GM18951 (cell line): ENCODE measurements at regions not wholly inside any gene's neighbourhood (a gene's known extent, or its start where the extent isn't known, plus 50 kb on each side); places are given as distances from the start of the nearest gene placed in this dataset.

Experiments
- POLR2A ChIP-seq: IDR thresholded peaks from 4 replicates; pipeline ENCODE4 v1.6.1; 2011; ENCODE audit warnings: mild to moderate bottlenecking; ENCODE audit not compliant: insufficient read length, insufficient read depth; ENCODE audit errors: extremely low read depth
- in situ Hi-C: fragments of 300-500 bp; cut with MboI; formaldehyde crosslinking; loops from one replicate; pipeline ENCODE4 v1.12.0; 2022; ENCODE audit warnings: low sequenced_read_pairs, mixed read lengths, inconsistent platforms; ENCODE audit not compliant: unreplicated experiment

DNA sequence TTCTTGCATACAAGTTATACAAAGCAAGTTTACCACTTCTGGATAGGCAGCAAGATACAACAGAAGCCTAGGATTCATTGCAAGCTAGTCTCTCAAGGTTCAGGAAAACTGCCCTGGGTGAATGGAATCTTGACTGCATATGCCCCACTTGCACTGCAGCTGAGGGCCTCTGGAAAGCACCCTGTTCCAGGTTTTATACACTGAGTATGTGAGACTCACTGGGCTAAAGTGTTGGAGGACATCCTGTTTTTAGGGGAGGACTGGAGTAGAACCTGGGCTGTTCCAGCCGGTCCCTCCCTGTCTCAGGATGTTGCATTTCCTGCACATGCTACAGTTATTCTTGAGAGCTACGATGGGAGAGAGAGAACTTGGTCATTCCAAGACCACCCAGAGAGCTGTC is 168.5 kb upstream of the NUDT6 start:
- no peak for TF ChIP-seq POLR2A
- in situ Hi-C loops, result no loop called here

DNA sequence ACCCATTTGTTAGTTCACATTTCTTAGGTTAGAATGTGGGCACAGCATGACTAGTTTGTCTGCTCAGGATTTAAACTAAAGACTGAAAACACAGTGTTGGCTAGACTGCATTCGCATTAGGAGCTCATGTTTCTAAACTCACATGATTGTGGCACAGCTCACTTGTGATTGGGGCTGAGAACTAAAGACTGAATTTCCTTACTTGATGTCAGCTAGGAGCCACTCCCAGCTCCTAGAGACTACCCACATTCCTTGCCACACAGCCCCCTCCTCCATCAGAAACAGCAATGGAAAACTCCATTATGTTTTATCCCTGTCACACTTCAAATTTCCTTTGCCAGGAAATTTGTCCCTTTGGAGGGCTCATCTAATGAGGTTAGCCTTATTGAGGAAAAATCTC is 170.2 kb upstream of the NUDT6 start:
- in situ Hi-C loops, result no loop called here
- TF ChIP-seq POLR2A, result no peak

DNA sequence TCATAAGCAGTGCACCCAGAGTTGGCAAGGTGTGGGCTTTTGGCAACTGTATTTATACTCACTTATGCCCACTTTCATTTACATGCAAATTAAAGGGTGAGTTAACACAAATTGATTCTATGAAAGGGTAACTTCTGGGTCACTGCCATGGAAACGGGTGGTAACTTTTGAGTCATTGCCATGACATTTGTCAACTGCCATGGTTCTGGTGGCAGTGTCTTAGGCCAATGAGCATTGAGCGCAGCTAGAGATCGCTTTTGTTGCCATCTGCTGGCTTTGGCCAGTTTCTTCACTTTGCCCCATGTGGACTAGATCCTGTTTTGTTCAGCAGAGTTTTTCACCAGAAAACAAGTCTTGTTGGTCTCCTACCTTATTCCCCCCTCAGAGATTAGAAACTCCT is 170.8 kb upstream of the NUDT6 start:
- in situ Hi-C loops, result no loop called here
- TF ChIP-seq POLR2A, result no peak

DNA sequence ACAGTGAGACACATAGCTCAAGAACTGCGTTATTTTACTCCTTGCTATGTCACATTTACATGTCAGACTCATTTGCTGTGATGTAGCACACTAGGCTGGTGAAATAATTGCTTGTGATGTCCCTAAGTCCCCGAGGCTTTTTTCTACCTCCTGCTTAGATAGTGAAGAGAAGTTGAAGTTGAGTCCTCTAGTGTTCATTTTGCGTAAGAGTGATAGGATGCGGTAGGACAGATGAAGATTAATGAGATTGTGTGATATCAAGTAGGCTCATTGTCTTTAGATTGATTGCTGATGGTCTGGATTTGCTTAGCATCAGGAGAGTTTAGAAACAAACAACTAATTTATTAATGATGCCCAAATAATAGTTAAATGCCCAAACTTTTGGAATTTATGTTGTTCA is 173.6 kb upstream of the NUDT6 start:
- in situ Hi-C loops, result no loop called here
- no peak for TF ChIP-seq POLR2A

DNA sequence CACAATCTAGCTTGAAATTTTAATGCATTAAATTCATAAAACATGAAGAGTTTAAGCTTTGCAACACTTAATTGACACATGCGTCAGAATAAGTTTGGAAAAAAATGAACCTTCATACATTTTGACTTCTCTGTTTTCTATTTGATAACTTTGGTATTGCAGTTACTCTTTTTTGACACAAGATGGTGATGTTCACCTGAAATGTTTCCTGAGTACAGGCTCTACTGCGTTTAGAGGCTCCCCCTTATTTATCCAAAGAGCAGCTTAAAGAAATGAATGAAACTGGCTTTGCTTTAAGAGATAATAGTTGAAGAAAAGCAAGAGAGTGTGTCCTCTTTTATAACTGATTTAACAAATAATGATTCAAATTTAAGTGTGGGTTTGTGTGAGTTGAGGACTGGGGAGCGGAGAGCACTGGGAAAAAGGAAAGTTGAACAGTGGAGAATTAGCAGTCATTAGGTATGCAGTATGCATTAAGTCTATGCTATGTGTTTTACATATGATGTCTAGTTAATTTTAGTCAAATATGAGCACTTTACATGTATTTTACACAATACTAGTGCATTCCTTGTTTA is 180.6 kb upstream of the NUDT6 start:
- TF ChIP-seq POLR2A, result no peak
- in situ Hi-C loops, result no loop called here

DNA sequence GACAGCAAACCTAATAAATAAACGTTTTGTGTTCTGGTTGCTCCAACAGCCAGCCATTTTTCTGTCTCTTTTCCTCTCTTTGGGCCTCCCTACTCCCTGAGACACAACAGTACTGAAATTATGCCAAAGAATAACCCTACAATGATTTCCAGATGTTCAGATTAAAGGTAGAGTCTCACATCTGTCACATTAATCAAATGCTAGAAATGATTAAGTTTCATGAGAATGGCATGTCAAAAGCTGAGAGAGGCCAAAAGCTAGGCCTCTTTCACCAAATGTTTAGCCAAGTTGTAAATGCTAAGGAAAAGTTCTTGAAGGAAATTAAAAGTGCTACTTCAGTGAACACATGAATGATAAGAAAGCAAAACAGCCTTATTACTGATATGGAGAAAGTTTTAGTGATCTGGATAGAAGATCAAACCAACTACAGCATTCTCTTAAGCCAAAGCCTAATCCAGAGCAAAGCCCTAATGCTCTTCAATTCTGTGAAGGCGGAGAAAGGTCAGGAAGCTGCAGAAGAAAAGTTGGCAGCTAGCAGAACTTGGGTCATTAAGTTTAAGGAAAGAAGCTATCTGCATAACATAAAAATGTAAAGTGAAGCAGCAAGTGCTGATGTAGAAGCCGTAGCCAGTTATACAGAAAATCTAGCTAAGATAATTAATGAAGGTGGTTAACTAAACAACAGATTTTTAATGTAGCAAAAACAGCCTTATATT is 182.1 kb upstream of the NUDT6 start:
- in situ Hi-C loops, result no loop called here
- TF ChIP-seq POLR2A, result no peak

DNA sequence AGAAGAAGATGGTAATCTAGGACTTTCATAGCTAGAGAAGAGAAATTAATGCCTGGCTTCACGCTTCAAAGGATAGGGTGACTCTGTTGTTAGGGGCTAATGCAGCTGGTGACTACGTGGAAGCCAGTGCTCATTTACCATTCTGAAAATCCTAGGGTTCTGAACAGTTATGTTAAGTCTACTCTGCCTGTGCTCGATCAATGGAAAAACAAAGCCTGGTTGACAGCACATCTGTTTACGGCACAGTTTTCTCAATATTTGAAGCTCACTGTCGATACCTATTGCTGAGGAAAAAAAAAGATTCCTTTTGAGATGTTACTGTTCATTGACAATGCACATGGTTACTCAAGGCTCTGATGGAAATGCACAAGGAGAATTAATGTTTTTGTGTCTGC is 182.6 kb upstream of the NUDT6 start:
- in situ Hi-C loops, result no loop called here
- TF ChIP-seq POLR2A, result no peak

DNA sequence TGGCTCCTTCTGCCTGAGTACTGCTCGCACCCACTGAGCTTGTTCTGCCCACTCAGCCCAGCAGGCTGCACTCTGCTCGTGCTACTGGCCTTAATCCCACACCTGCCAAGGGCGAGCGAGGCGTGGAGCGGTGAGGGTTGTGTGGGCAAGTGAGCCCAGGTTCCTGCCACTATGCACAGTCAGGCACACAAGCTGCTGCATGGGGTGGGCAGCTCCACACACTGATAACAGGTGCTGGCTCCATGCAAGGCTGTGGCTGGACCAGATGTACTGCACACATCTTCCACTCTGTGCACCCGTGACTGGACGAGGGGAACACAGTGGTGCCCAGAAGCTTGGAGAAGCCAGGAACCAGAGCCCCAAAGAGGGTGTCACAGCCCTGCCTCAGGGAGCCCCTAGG is 184.3 kb upstream of the NUDT6 start:
- no peak for TF ChIP-seq POLR2A
- in situ Hi-C loops, result no loop called here

DNA sequence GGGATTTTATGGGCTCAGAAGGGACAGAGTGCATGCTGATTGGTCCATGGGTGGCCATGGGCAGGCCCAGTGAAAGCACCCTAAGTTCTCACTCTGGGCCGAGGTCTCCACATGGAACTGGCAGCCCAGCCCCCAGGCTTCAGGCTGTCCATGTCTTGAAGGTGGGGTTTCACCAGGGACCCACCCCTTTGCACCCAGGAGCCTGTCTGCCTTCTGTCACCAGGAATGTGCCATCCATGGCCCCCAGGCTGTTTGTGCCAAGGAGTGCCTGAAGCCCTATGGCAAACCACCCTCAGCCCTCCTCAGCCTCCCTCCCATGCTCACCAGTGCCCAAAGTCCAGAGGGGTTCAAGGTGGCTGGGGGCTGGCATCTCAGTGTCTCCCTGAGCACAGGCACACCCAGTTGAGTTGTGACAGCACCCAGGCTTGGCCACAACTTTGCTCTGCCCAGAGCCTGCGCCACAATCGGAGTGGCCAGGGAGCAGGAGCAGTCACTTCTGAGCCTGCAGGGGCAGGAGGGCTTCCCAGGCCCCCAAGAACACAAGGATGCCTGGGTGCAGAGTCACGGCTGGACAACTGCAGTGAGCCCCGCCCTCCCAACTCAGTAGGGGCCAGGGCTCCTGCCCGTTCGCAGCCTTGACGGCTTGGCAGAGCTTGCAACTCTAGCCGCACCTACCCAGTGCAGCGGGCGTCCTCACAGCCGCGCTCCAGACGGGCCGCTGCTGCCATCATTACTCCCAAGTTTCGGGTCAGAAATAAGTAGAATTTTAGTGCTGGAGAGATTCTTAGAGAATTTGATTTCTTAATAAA is 185.3 kb upstream of the NUDT6 start:
- in situ Hi-C loops, result no loop called here
- no peak for TF ChIP-seq POLR2A

DNA sequence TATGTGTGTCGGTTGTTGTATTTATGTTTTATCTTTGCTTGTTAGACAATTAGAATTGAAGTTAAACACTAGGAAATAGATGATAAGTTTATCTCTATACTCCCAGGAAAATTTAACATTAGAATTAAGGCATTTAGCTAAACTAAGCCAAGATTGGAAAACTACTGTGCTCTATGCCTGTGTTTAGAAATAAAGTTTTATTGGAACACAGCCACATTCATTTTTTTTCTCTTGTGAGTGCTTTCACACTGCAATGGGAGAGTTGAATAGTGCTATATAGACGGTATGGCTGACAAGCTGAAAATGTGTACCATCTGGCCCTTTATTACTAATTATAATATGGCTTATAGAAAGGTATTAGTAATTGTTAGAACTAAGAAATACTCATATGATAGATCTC is 186.7 kb upstream of the NUDT6 start:
- no peak for TF ChIP-seq POLR2A
- in situ Hi-C loops, result no loop called here

DNA sequence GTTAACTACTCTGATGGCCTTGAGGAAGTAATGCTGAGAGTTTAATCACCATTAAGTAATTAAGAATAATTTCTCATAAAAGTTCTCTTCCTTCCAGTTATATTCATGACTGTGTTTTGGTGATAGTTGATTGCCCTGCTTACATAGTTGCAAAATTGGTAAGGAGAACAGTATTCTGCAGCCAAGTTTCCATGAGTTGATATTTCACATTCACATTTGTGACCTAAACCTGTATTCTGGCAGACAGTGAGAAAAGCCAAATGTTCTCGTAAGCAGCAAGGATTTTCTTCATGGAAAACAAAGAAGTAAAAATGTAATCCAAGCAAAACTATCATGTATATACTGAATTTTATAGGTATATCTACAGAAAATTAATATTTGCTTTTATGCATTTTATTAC is 187.8 kb upstream of the NUDT6 start:
- no peak for TF ChIP-seq POLR2A
- in situ Hi-C loops, result no loop called here

DNA sequence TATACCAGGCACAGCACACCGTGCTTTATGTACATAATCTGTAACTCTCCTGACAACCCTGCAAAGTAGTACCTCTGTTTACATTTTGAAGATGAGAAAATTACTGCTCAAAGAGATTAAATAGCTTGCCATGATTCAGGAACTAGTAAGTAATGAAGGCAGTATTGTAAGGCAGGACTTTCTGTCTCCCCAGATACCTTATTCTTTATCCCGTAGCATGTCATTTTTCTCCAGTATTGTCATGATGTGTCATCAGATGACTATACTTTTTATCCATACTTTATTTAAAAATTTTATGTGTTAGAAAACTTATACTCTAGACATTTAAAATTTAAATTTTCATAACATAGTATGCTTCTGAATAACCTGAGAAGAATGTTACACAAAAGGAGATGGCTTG is 188.3 kb upstream of the NUDT6 start:
- TF ChIP-seq POLR2A, result no peak
- in situ Hi-C loops, result no loop called here

DNA sequence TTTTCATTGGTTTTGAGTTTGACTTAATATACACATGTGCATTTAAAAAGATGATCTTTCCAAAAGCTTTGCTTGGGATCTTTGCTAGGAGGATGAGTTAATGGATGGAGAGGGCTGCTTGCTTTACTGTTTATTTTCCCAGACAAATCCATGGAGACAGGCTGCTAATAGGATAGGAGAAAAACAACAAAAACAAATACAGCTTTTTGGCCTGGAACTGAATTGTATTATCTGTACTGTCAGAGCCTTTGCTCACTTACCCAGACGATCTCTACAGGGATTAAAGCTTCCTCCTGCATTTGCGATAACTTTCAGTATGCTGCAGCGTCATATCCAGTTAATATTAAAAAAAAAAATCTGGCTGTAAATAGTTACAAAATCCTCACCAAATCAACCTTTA is 190.8 kb upstream of the NUDT6 start:
- in situ Hi-C loops, result no loop called here
- TF ChIP-seq POLR2A, result no peak

DNA sequence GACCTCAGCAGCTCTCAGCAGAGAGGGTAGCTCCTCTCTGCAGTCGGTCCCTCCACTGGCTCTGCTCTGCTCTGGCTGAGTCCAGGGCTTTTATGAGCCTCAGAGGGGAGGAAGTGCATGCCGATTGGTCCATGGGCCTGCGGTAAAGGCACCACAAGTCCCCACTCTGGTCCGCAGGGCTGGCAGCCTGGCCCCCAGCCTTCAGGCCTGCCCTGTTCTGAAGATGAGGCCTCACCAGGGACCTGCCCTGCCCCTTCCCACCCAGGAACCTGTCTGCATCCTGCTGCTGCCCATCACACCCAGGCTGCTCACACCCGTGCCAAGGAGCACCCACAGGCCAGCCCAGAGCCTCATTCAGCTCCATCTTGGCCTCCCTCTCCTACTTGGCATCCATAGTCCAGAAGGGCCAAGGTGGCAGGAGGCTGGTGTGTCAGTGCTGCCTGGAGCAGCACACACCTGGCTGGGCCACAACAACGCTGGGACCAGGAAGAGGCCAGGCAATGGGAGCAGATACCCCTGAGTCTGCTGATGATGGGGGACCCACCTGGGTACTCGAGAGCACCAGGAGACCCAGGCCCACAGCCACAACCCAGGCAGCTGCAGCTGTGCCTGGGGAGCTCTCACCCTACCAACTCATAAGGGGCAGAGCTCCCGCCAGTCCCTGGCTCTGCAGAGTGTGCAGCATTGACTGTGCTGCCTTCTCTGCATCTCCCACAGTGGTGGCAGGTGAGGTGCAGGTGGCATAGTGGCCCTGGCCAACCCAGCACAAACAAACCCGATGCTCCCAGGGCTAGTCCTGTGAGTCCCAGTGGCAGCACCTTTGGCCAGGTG is 191.9 kb upstream of the NUDT6 start:
- TF ChIP-seq POLR2A, result no peak
- in situ Hi-C loops, result no loop called here
